PC-3 (cell line): ENCODE measurements at regions not wholly inside any gene's neighbourhood (a gene's known extent, or its start where the extent isn't known, plus 50 kb on each side); places are given as distances from the start of the nearest gene placed in this dataset.

Experiments
- CTCF ChIP-seq: fragments of 300-600 bp; sonication (generic); conservative IDR thresholded peaks from 2 replicates; pipeline ENCODE4 v1.5.1; 2017; ENCODE audit warnings: antibody characterized with exemption, low read depth, mild to moderate bottlenecking, low read length
- EZH2phosphoT487 ChIP-seq: fragments of 300-600 bp; sonication (generic); IDR thresholded peaks from 2 replicates; pipeline ENCODE4 v1.6.1; 2018; ENCODE audit warnings: mild to moderate bottlenecking, antibody characterized with exemption, low read length, borderline replicate concordance

- no peak for TF ChIP-seq CTCF
- TF ChIP-seq EZH2phosphoT487, result no peak
These were observed 187.5 kb upstream of the SALL3 start for GRCh38 chr18:78792094-78792493.
